ENCODE measurements at regions not wholly inside any gene's neighbourhood (a gene's known extent, or its start where the extent isn't known, plus 50 kb on each side); places are given as distances from the start of the nearest gene placed in this dataset.

DNA sequence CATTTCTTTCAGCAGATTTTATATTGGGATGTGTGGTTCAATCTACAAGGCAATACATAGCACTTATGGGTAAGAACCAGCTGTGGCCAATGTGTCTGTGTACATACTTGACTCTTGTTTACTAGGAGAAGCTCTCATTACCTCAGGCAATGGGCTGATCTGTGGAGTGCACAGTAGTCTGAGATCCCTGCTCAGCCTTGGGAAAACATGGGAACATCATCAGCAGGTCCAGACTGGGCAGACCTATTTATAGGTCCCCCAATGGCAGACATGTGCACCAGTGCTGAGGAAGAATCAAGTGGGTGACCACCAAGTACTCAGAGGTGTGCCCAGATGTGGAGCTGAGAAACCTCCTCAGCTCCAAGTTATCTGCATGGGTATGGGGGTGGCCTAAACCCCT lies 349.7 kb downstream of the KIF20B start:
- H3K4me1 ChIP-seq, result no peaks in the 10 kb centered on the region
- TF ChIP-seq, protein P1, sequence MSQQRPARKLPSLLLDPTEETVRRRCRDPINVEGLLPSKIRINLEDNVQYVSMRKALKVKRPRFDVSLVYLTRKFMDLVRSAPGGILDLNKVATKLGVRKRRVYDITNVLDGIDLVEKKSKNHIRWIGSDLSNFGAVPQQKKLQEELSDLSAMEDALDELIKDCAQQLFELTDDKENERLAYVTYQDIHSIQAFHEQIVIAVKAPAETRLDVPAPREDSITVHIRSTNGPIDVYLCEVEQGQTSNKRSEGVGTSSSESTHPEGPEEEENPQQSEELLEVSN (IDR thresholded peaks at IDR 0.05; ENCODE audit: borderline replicate concordance, low read depth), result no peak
- POLR2A ChIA-PET, result no interaction called here
- CTCF ChIA-PET, result interaction anchor here (0.5 kb wide), 1 partner anchor 215 kb away, joined by 3 read pairs; no protein-coding TSS in a partner anchor
- no peak for ATAC-seq
- H3K4me3 ChIP-seq, result no peak overlapping the region
- H3K4me2 ChIP-seq, result no peak overlapping the region
- FAIRE-seq, result no peak
- H3K9me3 ChIP-seq, result no peaks in the 10 kb centered on the region
- no peak overlapping the region for H3K27ac ChIP-seq
- no peak for DNase-seq (ENCODE audit: low read depth in 1 of 2, low spot score in 1 of 2)

DNA sequence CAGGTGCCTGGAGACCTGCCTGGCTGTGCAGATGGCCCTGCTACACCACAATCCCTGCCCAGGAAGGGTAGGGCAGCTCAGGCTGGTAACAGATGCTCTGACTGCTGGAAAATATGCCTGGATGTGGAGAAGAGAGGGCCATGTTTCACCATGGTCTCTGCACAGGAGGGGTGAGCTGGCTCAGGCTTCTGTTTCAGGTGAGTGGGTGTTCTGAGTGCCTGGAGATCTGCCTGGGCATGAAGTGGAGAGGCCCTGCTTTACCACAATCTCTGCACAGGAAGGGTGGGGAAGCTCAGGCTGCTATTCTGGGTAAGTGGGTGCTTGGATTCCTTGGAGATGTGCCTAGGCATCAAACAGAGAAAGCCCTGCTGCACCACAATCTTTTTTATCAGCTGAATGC lies 350.1 kb downstream of the KIF20B start:
- FAIRE-seq (no peak), ATAC-seq (no peak), DNase-seq (ENCODE audit: low read depth in 1 of 2, low spot score in 1 of 2) (no peak)
- ChIA-PET CTCF (interaction anchor here (0.5 kb wide), 1 partner anchor 215 kb away, joined by 3 read pairs; no protein-coding TSS in a partner anchor), POLR2A (no interaction called here)
- H3K27ac ChIP-seq, result no peak overlapping the region
- no peak overlapping the region for H3K4me3 ChIP-seq
- no peak overlapping the region for H3K4me2 ChIP-seq
- H3K4me1 ChIP-seq, result no peaks in the 10 kb centered on the region
- TF ChIP-seq MAZ (IDR thresholded peaks at IDR 0.05; ENCODE audit: borderline replicate concordance, low read depth, low read length) (no peak), HOXA7 (CRISPR knock-in tag; IDR thresholded peaks at IDR 0.05) (no peak)
- H3K9me3 ChIP-seq, result no peaks in the 10 kb centered on the region

DNA sequence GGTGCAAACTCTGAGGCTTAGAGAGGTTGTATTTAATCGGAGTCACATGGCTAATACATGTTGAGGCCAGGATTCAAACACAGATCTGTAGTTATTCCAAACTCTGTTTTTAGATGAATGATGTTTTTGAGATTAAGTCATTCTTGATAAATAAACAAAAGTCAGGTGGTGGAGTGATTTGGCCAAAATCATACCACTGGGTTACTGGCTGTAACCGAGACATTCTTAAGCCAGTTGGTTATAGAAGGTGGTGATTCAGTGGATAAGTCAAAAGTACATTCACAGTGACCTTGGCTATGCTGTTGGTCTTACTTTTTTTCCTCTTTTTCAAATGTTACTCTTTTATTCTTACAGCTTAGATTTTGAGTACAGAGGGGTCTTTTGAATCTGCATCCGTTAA lies 361.4 kb downstream of the KIF20B start:
- Histone ChIP-seq H3K9me3 (no peaks in the 10 kb centered on the region), H3K4me2 (no peak overlapping the region), H3K27ac (no peak overlapping the region), H3K4me1 (no peaks in the 10 kb centered on the region), H3K4me3 (no peak overlapping the region)
- WGBS (ENCODE audit: missing lambda C conversion rate), result 10% methylated on average over 3 of the region's 3 CpGs
- DNase-seq (ENCODE audit: low read depth in 1 of 2, low spot score in 1 of 2) (no peak), ATAC-seq (no peak), FAIRE-seq (no peak)
- ChIA-PET CTCF (no interaction called here), POLR2A (no interaction called here)
- no peak for TF ChIP-seq NR3C1 (IDR thresholded peaks at IDR 0.05)

DNA sequence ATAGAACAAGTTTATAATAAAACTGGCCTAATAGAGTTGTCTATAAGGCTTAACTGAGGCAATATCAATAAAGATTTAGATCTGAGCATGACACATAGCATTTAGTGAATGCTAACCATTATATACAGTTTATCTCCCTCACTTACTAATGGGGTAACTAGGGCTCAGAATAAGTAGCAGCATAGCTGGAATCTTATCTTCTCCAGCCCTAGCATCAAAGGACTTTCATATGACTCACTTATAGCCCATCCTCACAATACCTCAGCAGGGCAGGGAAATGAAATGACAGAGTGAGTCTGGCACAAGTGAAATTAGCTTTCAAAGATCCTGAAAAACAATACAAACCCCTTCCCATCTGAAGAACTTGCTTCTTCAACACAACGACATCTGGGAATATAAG lies 362.9 kb downstream of the KIF20B start:
- TF ChIP-seq, protein P2, sequence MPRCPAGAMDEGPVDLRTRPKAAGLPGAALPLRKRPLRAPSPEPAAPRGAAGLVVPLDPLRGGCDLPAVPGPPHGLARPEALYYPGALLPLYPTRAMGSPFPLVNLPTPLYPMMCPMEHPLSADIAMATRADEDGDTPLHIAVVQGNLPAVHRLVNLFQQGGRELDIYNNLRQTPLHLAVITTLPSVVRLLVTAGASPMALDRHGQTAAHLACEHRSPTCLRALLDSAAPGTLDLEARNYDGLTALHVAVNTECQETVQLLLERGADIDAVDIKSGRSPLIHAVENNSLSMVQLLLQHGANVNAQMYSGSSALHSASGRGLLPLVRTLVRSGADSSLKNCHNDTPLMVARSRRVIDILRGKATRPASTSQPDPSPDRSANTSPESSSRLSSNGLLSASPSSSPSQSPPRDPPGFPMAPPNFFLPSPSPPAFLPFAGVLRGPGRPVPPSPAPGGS (IDR thresholded peaks at IDR 0.05), result no peak
- TF ChIP-seq RNF2 (IDR thresholded peaks at IDR 0.05; ENCODE audit: borderline replicate concordance, low read depth) (no peak), POLR2A (IDR thresholded peaks at IDR 0.05; ENCODE audit: low read length) (no peak)
- 39% methylated on average over 1 of the region's 1 CpG for WGBS (ENCODE audit: missing lambda C conversion rate)
- POLR2A ChIA-PET, result no interaction called here

DNA sequence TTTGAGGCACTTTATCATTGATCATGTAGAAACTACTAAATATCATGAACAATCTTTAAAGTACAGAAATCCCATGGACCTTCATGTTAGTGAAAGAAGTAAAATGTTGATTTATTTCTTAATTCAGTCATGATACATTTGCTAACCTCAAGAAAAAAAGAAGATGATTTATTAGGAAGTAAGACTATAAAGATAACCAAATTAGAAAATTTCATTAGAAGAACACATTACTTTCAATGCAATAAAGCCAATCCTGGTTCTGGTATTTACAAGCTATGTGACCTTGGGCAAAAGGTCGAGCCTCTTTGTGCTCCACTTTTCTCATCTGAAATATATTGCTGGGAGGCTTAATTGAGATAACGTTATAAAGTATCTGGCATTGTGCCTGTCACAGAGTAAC lies 365.0 kb downstream of the KIF20B start:
- H3K27ac ChIP-seq, result no peak overlapping the region
- ATAC-seq (no peak), FAIRE-seq (no peak), DNase-seq (ENCODE audit: low read depth in 1 of 2, low spot score in 1 of 2) (no peak)
- no peak overlapping the region for H3K4me2 ChIP-seq
- ChIA-PET CTCF (no interaction called here), POLR2A (no interaction called here)
- H3K4me3 ChIP-seq, result no peak overlapping the region
- no peaks in the 10 kb centered on the region for H3K4me1 ChIP-seq
- no peaks in the 10 kb centered on the region for H3K9me3 ChIP-seq
- WGBS (ENCODE audit: missing lambda C conversion rate), result 35% methylated on average over 2 of the region's 2 CpGs
- TF ChIP-seq GATA3 (IDR thresholded peaks at IDR 0.05; ENCODE audit: borderline replicate concordance), result no peak
- no peak for TF ChIP-seq NPAS2 (CRISPR knock-in tag; IDR thresholded peaks at IDR 0.05; ENCODE audit: borderline replicate concordance)
- TF ChIP-seq TFCP2L1 (CRISPR knock-in tag; IDR thresholded peaks at IDR 0.05), result no peak
- TF ChIP-seq, protein P3, sequence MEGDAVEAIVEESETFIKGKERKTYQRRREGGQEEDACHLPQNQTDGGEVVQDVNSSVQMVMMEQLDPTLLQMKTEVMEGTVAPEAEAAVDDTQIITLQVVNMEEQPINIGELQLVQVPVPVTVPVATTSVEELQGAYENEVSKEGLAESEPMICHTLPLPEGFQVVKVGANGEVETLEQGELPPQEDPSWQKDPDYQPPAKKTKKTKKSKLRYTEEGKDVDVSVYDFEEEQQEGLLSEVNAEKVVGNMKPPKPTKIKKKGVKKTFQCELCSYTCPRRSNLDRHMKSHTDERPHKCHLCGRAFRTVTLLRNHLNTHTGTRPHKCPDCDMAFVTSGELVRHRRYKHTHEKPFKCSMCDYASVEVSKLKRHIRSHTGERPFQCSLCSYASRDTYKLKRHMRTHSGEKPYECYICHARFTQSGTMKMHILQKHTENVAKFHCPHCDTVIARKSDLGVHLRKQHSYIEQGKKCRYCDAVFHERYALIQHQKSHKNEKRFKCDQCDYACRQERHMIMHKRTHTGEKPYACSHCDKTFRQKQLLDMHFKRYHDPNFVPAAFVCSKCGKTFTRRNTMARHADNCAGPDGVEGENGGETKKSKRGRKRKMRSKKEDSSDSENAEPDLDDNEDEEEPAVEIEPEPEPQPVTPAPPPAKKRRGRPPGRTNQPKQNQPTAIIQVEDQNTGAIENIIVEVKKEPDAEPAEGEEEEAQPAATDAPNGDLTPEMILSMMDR (IDR thresholded peaks at IDR 0.05), result no peak
- TF ChIP-seq CHD2 (IDR thresholded peaks at IDR 0.05; ENCODE audit: low read length, partially characterized antibody), result no peak
- TF ChIP-seq, protein P4, sequence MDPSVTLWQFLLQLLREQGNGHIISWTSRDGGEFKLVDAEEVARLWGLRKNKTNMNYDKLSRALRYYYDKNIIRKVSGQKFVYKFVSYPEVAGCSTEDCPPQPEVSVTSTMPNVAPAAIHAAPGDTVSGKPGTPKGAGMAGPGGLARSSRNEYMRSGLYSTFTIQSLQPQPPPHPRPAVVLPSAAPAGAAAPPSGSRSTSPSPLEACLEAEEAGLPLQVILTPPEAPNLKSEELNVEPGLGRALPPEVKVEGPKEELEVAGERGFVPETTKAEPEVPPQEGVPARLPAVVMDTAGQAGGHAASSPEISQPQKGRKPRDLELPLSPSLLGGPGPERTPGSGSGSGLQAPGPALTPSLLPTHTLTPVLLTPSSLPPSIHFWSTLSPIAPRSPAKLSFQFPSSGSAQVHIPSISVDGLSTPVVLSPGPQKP (IDR thresholded peaks at IDR 0.05; ENCODE audit: low read depth, low read length), result no peak
- TF ChIP-seq NFE2L2 (conservative IDR thresholded peaks at IDR 0.05; ENCODE audit: low read length), result no peak
- TF ChIP-seq, protein P5, sequence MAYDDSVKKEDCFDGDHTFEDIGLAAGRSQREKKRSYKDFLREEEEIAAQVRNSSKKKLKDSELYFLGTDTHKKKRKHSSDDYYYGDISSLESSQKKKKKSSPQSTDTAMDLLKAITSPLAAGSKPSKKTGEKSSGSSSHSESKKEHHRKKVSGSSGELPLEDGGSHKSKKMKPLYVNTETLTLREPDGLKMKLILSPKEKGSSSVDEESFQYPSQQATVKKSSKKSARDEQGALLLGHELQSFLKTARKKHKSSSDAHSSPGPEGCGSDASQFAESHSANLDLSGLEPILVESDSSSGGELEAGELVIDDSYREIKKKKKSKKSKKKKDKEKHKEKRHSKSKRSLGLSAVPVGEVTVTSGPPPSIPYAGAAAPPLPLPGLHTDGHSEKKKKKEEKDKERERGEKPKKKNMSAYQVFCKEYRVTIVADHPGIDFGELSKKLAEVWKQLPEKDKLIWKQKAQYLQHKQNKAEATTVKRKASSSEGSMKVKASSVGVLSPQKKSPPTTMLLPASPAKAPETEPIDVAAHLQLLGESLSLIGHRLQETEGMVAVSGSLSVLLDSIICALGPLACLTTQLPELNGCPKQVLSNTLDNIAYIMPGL (CRISPR knock-in tag; IDR thresholded peaks at IDR 0.05; ENCODE audit: borderline replicate concordance), result no peak
- TF ChIP-seq, protein P6, sequence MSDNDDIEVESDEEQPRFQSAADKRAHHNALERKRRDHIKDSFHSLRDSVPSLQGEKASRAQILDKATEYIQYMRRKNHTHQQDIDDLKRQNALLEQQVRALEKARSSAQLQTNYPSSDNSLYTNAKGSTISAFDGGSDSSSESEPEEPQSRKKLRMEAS (IDR thresholded peaks at IDR 0.05), result no peak
- TF ChIP-seq, protein P2 (IDR thresholded peaks at IDR 0.05), result no peak
- TF ChIP-seq FOSL2 (IDR thresholded peaks at IDR 0.05), result no peak
- no peak for TF ChIP-seq FOSL2 (CRISPR knock-in tag; IDR thresholded peaks at IDR 0.05)
- TF ChIP-seq HEYL (CRISPR knock-in tag; IDR thresholded peaks at IDR 0.05), result no peak
- TF ChIP-seq RNF2 (IDR thresholded peaks at IDR 0.05; ENCODE audit: borderline replicate concordance, low read depth), result no peak
- TF ChIP-seq ZNF302 (CRISPR knock-in tag; IDR thresholded peaks at IDR 0.05), result no peak

More for the DNA sequence above, 362.9 kb downstream of the KIF20B start:
- no peak overlapping the region for H3K27ac ChIP-seq
- DNase-seq (ENCODE audit: low read depth in 1 of 2, low spot score in 1 of 2) (no peak), FAIRE-seq (no peak), ATAC-seq (no peak)
- H3K4me2 ChIP-seq, result no peak overlapping the region
- no peak overlapping the region for H3K4me3 ChIP-seq
- no peaks in the 10 kb centered on the region for H3K4me1 ChIP-seq
- CTCF ChIA-PET, result no interaction called here
- H3K9me3 ChIP-seq, result no peaks in the 10 kb centered on the region
